Activated CD8-positive, alpha-beta memory T cell treated with anti-CD3 and anti-CD28 coated beads for 1 hour (primary cell): ENCODE measurements at regions not wholly inside any gene's neighbourhood (a gene's known extent, or its start where the extent isn't known, plus 50 kb on each side); places are given as distances from the start of the nearest gene placed in this dataset.

Source experiments
- DNase-seq, 2 donors: peaks; one replicate each; pipeline ENCODE4 v3.0.0-alpha.2; 2020; ENCODE audit warnings: low read depth in 1 of 2; ENCODE audit errors: extremely low read depth in 1 of 2

GRCh38 chr9:90538566-90538965 lies 104.1 kb downstream of the DIRAS2 start:
- DNase-seq: no peak

GRCh38 chr9:90539286-90539685 lies 103.3 kb downstream of the DIRAS2 start:
- no peak for DNase-seq

- DNase-seq: no peak
Measured at GRCh38 chr9:90540734-90541133, 101.9 kb downstream of the DIRAS2 start.

- no peak for DNase-seq
Measured at GRCh38 chr9:90544488-90544887, 98.1 kb downstream of the DIRAS2 start.

GRCh38 chr9:90546200-90546599 lies 96.4 kb downstream of the DIRAS2 start:
- no peak for DNase-seq

- no peak for DNase-seq
Measured at GRCh38 chr9:90547896-90548295, 94.7 kb downstream of the DIRAS2 start.

- DNase-seq: no peak
Measured at GRCh38 chr9:90552317-90552716, 90.3 kb downstream of the DIRAS2 start.

GRCh38 chr9:90555351-90556057 lies 87.1 kb downstream of the DIRAS2 start:
- no peak for DNase-seq

- DNase-seq: no peak
Measured at GRCh38 chr9:90556897-90557675, 85.5 kb downstream of the DIRAS2 start.

- DNase-seq: no peak
Measured at GRCh38 chr9:90559075-90560073, 83.2 kb downstream of the DIRAS2 start.
